Fibroblast of skin of right quadriceps (primary cell): ENCODE measurements at regions not wholly inside any gene's neighbourhood (a gene's known extent, or its start where the extent isn't known, plus 50 kb on each side); places are given as distances from the start of the nearest gene placed in this dataset.
"Not testable (repeated sequence)": the region's sequence is repeated elsewhere in the genome, so short reads cannot be mapped to it uniquely, and the experiment has no call there.

Source experiments
- DNase-seq: peaks from one replicate; pipeline ENCODE4 v3.0.0-alpha.2; 2013

- no peak for DNase-seq
Observed at GRCh38 chr3:839981-840380, 252.8 kb upstream of the CNTN6 start.

GRCh38 chr3:851098-851790 is 241.6 kb upstream of the CNTN6 start:
- no peak for DNase-seq

- no peak for DNase-seq
Observed at GRCh38 chr3:852033-852432, 240.8 kb upstream of the CNTN6 start.

DNA sequence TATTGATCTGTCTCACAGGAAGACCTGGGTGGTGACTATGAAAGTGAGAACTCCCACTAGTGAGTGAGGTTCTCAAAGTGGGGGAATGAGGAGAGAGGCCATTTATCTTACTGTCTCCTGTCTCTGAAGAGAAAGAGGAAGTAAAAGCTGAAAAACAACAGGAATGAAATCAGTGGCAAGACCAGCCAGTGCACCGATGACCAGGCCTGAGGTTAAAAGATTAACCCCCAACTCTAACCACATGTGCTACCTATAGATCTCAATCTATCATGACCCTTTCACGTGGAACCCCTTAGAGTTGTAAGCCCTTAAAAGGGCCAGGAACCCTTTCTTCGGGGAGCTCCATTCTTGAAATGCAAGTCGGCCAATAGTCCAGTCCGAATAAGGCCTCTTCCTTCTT is 239.3 kb upstream of the CNTN6 start:
- no peak for DNase-seq

GRCh38 chr3:859135-859534 is 233.7 kb upstream of the CNTN6 start:
- no peak for DNase-seq

- no peak for DNase-seq
Observed at GRCh38 chr3:861721-862120, 231.1 kb upstream of the CNTN6 start.

DNA sequence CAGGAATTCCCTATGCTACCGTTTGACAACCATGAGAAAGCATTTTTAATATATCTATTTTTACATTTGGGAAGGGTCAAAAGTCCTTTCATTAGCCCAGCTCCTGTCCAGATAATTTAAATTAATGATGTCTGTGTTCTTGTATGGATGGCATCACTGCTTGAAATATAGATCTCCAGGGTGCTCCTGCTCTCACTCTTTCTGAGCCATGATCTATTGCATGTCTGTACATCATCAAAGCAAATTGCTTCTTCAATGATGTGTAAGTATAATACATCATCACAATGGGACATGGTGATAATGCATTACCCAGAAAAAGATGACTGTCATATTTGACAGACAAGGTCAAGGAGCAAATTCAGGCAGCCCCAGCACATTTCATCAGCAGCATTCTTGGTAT is 223.6 kb upstream of the CNTN6 start:
- DNase-seq = no peak

DNA sequence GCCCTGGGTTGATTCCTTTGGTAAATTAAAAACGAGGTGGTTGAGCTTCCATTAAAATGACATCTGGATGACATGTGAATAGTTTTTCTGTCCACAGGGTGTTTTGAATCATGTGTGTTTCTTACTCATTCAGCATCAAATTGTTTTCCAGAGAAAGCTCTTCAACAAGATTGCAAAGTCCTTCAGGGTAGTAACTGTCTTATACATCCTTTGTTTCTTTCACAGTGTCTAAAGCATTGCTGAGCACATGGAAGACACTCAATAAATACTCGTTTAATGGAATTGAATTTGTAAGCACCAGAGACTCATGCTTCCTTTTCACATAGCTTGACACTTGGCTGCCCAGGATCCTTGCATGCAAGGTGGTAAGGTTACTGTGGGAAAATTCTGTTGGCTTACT is 223.1 kb upstream of the CNTN6 start:
- no peak for DNase-seq

- no peak for DNase-seq
Observed at GRCh38 chr3:871651-872050, 221.2 kb upstream of the CNTN6 start.

DNA sequence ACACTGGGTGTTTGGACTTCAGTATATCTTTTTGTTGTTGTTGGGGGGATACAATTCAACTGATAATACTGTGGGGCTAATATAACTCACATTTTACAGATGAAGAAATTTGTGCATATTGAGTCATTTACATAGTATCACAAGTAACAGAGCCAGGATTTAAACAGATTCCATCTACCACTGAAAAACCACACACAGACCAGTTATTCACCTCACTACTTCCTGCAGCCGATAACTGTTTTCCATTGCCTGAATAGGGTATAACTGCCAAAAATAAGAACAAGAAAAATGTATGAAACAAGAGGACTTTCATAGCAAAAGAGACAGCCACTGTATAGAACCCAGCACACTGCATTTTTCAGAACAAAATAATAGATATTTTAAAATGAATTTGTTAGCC is 215.8 kb upstream of the CNTN6 start:
- DNase-seq = peak; percentile 13

DNA sequence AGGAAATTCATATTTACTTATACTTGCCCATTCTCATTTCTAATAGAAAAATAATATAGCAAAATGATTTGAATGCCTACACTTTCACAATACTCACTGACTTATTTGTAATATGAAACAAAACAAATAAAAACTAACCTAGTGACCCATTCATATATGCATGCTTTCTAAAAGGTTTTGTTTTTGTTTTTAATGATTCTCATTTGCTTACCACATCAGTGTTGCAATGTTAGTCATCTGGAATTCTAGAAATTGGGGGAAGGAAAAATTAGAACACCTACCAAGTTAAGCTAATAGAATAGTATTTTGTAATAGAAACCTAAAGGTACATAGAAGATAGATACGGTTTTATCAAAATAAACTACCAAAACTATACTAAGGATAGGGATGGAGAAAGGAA is 214.1 kb upstream of the CNTN6 start:
- DNase-seq = no peak

- no peak for DNase-seq
Observed at GRCh38 chr3:880371-880770, 212.5 kb upstream of the CNTN6 start.

GRCh38 chr3:882533-882932 is 210.3 kb upstream of the CNTN6 start:
- DNase-seq = peak; percentile 44

- DNase-seq = peak; percentile 9
Observed at GRCh38 chr3:901953-902778, 190.7 kb upstream of the CNTN6 start.

- DNase-seq = no peak
Observed at GRCh38 chr3:905217-905616, 187.6 kb upstream of the CNTN6 start.

GRCh38 chr3:906739-907138 is 186.1 kb upstream of the CNTN6 start:
- DNase-seq = no peak

DNA sequence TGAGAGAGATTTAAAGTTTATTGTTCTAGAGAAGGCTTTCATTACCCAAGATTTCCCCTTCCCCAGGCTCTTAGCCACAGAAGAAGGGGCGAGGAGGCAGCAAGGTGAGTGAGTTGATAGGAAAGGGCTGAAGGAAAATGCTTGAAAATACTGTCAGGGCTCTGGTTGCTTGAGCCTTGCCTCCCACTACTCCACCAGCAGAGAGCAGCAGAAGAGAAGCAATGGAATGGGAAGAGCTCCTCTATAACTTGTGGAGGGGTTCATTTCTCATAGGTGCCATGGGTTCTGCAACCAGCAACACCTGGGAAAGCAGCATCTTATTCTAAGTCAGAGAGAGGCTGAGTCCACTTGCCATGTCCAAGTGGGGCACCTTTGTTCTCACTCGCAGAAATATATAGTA is 184.0 kb upstream of the CNTN6 start:
- DNase-seq = peak; percentile 5

DNA sequence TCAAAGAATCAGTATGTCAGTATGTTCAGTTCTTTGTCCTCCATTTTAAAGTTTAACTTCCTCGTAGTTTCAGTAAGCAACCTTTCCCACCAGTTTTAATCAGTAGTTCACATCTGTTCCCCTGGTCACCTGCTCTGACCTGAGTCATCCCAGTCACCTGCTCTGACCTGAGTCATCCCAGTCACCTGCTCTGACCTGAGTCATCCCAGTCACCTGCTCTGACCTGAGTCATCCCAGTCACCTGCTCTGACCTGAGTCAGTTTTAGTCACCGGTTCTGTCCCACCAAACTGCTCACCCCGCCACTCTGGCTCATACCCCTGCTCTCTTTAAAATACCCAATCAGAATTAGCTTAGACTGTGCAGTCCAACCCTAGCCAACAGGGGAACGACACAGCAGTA is 180.1 kb upstream of the CNTN6 start:
- DNase-seq = not testable (repeated sequence)

DNA sequence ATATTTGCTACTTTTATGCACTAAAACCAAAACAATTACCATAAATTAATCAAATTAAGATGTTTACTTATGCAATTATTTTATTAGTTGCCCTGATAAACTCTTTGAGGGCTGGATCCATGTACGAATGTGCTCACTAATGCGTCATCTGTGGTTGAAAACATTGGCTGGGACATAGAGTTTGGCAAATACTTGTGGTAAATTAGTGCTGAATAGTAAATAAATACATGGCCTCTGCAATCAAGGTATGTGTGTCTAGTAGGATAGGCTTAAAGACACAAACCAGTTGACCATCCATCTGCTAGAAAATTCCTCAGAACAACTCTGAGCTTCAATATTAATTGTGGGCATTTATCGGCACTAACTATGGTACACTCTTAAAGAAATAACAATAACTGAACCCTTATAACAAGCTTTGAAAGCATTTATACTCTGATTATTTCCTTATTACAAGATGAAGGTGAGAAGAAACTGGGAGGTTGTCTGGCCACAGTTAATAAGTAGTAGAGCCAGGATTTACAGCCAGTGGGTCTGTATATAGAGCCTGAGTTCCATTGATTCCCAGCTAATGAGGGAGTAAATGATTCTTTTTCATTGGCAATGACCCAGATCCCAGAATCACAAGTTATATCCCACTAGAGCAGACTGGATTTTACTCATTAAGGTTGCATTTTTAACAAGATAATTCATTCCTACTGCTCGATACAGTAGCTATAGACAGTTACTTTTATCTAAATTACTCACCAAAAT is 169.5 kb upstream of the CNTN6 start:
- DNase-seq = no peak

DNA sequence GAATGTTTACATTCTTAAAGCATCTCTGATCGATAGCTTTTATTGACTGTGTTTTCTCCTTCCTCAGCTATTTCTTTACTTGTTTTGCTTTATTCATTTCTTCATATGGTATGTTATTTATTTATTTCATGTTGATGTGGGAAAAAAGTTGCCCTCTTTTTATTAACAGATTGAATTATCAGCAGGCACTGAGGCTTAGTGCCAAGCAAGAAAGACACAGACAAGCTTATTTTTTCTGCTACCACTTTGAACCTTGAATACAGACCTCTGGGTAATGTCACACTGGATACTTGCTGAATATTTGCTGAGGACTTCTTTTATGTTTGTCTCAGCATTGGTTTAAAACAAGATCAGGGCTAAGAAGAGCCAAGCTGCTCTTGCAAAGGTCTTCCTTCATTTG is 162.0 kb upstream of the CNTN6 start:
- no peak for DNase-seq

DNA sequence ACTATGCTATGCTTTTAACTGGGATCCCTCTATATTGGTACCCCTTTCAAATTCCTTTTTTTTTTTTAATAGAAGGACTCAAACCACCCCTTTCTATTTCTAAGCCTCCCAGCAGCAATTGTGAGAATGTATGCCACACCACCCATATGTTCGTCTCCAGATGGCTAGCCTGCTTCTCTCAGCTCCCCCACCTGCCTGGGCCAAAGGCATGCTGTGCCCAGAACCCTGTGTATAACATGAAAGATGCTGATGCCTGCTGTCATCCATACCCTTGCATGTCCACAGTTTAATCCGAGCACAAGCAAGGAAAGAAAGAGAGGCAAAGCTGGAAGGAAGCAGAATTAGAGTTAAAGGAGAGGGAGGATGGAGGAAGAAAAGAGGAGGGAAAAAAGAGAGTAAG is 159.5 kb upstream of the CNTN6 start:
- DNase-seq = no peak

DNA sequence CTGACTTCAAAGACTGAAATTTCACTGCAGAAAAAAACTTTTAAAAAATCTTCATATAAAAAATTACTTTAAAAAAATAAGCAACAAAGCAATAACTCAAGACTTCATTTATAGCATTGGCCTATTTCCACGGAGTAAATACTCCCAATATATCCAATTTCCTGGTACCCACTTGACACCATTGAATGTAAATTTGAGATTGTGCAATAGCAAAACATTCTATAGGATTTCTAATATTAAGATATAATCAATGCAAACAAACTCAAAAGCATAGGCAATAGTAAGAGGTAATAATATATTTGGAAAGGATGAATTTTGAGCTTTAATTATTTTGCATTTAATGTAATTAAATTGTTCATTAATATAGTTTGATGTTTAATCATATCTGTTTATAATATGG is 148.0 kb upstream of the CNTN6 start:
- DNase-seq = no peak

GRCh38 chr3:945738-946137 is 147.1 kb upstream of the CNTN6 start:
- no peak for DNase-seq

- no peak for DNase-seq
Observed at GRCh38 chr3:952906-953305, 139.9 kb upstream of the CNTN6 start.
